Activated CD8-positive, alpha-beta memory T cell treated with anti-CD3 and anti-CD28 coated beads for 1 hour (primary cell): ENCODE measurements at regions not wholly inside any gene's neighbourhood (a gene's known extent, or its start where the extent isn't known, plus 50 kb on each side); places are given as distances from the start of the nearest gene placed in this dataset.
"Not testable (repeated sequence)": the region's sequence is repeated elsewhere in the genome, so short reads cannot be mapped to it uniquely, and the experiment has no call there.

Source experiments
- DNase-seq, 2 donors: peaks; one replicate each; pipeline ENCODE4 v3.0.0-alpha.2; 2020; ENCODE audit warnings: low read depth in 1 of 2; ENCODE audit errors: extremely low read depth in 1 of 2

GRCh38 chr1:234808943-234809853 is 199.2 kb upstream of the IRF2BP2 start:
- DNase-seq, result not testable (repeated sequence)

GRCh38 chr1:234808459-234808858 is 198.5 kb upstream of the IRF2BP2 start:
- not testable (repeated sequence) for DNase-seq

- not testable (repeated sequence) for DNase-seq
These were observed 197.7 kb upstream of the IRF2BP2 start for GRCh38 chr1:234807705-234808104.

GRCh38 chr1:234802586-234802985 is 192.6 kb upstream of the IRF2BP2 start:
- DNase-seq, result not testable (repeated sequence)

GRCh38 chr1:234801636-234802035 is 191.7 kb upstream of the IRF2BP2 start:
- DNase-seq, result not testable (repeated sequence)

- DNase-seq, result not testable (repeated sequence)
These were observed 191.2 kb upstream of the IRF2BP2 start for GRCh38 chr1:234801147-234801546.

GRCh38 chr1:234800563-234800962 is 190.6 kb upstream of the IRF2BP2 start:
- not testable (repeated sequence) for DNase-seq

GRCh38 chr1:234799021-234799689 is 189.2 kb upstream of the IRF2BP2 start:
- not testable (repeated sequence) for DNase-seq

- not testable (repeated sequence) for DNase-seq
These were observed 187.2 kb upstream of the IRF2BP2 start for GRCh38 chr1:234797216-234797615.

- not testable (repeated sequence) for DNase-seq
These were observed 186.4 kb upstream of the IRF2BP2 start for GRCh38 chr1:234796438-234796792.

- not testable (repeated sequence) for DNase-seq
These were observed 185.9 kb upstream of the IRF2BP2 start for GRCh38 chr1:234795711-234796437.

- DNase-seq, result not testable (repeated sequence)
These were observed 185.0 kb upstream of the IRF2BP2 start for GRCh38 chr1:234795007-234795406.

GRCh38 chr1:234794452-234794851 is 184.5 kb upstream of the IRF2BP2 start:
- not testable (repeated sequence) for DNase-seq

GRCh38 chr1:234793924-234794323 is 183.9 kb upstream of the IRF2BP2 start:
- DNase-seq, result not testable (repeated sequence)

GRCh38 chr1:234792221-234792864 is 182.4 kb upstream of the IRF2BP2 start:
- not testable (repeated sequence) for DNase-seq

GRCh38 chr1:234791615-234792014 is 181.6 kb upstream of the IRF2BP2 start:
- DNase-seq, result not testable (repeated sequence)

- DNase-seq, result not testable (repeated sequence)
These were observed 180.4 kb upstream of the IRF2BP2 start for GRCh38 chr1:234790333-234790732.

- not testable (repeated sequence) for DNase-seq
These were observed 177.1 kb upstream of the IRF2BP2 start for GRCh38 chr1:234787011-234787584.

- DNase-seq, result not testable (repeated sequence)
These were observed 175.9 kb upstream of the IRF2BP2 start for GRCh38 chr1:234785922-234786321.

GRCh38 chr1:234785471-234785919 is 175.5 kb upstream of the IRF2BP2 start:
- DNase-seq, result not testable (repeated sequence)
